NCI-H2107 (cell line): ENCODE measurements at regions not wholly inside any gene's neighbourhood (a gene's known extent, or its start where the extent isn't known, plus 50 kb on each side); places are given as distances from the start of the nearest gene placed in this dataset.

Experiments
- DNase-seq: peaks from one replicate; lab custom pipeline; 2025; lab: John Stamatoyannopoulos, UW

- DNase-seq, result no peak
Measured at GRCh38 chr4:20598626-20599025, 101.6 kb upstream of the PACRGL start.

- DNase-seq, result no peak
Measured at GRCh38 chr4:20603671-20604313, 96.5 kb upstream of the PACRGL start.

- DNase-seq, result no peak
Measured at GRCh38 chr4:20612313-20612712, 87.9 kb upstream of the PACRGL start.

DNA sequence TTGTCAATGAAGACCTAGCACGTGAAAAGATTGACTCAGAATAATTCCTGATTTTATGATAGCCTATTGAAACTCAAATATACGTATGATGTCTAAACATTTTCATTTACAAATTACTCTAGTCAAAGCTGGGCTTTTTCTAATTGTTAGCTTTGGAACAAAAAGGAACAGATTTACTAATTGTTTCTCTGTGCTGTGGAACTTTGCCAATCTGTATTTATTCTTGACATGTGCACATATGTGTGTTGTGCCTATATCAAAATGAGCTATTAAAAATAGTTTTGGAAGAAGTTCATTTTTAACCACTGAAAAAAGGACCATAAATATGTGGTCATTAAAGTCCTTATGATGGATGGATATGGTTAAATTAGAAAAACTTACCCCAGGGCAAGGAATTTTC is 85.4 kb upstream of the PACRGL start:
- DNase-seq, result no peak

- no peak for DNase-seq
Measured at GRCh38 chr4:20615486-20616260, 84.6 kb upstream of the PACRGL start.

DNA sequence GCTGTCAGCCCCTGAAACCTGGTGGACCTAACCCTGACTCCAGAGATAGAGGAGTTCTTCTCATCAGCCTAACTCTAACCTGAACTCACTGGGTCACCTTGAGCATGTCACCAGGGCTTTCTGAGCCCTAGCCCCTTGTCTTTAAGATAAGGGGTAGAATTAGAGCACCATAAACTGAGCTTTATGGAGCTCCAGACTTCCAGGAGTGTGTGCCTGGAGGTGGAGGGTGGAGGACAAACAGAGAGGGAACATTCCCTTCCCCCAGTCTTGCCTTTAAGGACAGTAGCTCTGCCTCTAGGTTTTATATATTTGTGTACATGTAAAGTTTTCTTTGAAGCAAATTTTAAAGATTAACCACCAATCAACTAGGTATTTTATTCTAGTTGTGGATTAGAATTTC is 83.9 kb upstream of the PACRGL start:
- DNase-seq, result no peak

- DNase-seq, result no peak
Measured at GRCh38 chr4:20616848-20617247, 83.4 kb upstream of the PACRGL start.

DNA sequence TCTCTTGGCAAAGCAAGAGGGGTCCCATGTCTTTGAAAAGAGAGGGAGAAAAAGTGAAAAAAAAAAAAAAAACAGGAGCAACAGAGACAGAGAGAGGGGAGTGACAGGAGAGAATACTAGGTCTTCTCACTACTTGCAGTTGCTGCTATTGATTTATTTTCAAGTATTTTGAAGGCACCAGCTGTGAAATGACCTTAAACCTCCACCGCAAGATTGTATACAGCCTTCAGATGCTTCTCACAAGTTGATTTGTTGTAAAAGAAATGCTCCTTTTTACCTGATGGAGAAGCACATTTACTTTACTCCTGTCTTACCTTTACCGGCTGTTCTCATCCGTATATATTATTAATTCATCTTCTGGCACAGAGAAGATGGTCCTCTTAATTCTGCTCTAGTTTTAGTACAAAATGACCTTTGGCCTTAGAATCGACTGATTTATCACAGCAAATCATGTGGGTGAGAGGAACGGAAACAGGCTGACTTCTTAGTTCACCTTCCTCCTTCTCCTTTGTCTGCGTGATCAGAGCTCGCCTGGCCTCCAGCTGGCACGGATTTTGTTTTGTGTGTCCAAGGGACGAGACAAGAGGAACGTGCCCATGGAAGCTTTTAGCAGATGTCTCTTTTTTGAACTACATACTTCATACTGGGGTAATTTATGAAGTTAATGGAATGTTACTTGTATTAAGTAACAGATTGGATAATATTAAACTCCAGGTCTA is 82.4 kb upstream of the PACRGL start:
- DNase-seq, result no peak

GRCh38 chr4:20618731-20619130 is 81.5 kb upstream of the PACRGL start:
- DNase-seq, result no peak

DNA sequence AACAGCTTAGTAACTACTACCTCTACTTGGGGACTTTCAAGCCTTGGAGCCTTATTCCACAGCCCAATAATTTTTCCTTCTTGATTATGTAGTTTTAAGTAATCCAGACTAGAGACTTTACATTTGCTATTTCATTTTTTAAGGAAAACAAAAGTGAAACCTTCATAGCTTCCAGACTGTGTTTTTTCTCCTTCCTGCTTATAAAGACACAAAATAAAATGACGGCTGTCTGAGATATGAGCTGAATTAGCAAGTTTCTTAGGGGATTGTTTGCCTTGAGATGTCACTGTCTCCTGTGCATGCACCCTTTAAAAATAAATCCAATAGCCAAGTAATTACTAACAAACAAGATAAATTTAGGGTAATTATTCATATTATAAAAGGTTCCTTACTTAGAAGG is 78.8 kb upstream of the PACRGL start:
- no peak for DNase-seq

GRCh38 chr4:20622701-20623100 is 77.6 kb upstream of the PACRGL start:
- no peak for DNase-seq

DNA sequence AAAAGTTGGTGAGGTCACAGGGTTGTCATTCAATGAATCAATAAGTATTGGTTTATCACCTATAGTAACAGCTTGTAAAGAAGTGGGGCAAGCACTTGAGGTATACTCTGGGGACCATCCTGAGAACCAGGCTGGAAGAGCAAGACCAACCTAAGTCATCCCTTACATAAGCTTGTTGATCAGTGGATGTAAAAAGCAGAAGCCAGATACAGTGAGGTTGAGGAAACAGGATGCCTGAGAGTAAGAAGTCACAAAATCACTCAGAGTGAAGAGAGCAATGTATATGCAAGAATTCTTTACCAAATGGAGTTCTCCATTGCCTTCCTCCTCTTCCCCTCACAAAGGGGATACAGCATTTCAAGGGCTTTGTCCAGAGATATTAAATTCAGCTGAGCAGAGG is 76.3 kb upstream of the PACRGL start:
- no peak for DNase-seq

DNA sequence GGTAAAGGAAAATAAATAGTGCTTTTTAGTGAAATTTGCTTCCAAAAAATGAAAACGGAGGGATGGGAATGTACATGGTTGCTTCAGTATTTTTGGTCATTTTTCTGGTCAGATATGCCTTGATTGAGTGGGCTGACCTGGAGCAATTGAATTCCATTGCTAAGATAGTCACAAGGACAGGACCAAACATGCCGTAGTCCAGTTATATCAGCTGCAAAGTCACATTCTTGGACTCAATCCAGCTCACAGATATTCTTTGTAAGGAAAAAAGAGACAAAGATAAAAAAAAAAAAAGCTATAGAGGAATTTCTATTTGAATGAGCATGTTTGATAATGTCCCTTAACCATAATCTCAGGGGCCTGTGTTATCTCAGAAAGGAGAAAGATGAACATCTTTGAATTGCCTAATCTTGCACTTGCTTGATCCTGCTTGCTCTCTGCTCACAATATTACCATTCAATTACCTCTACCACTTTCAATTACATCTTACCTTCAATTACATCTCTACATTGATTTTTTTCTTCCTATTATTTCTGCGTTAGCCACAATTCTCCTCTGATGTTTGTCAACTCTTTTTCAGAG is 75.4 kb upstream of the PACRGL start:
- DNase-seq, result no peak

GRCh38 chr4:20625426-20625825 is 74.8 kb upstream of the PACRGL start:
- DNase-seq, result no peak

- DNase-seq, result no peak
Measured at GRCh38 chr4:20626326-20627005, 73.8 kb upstream of the PACRGL start.

DNA sequence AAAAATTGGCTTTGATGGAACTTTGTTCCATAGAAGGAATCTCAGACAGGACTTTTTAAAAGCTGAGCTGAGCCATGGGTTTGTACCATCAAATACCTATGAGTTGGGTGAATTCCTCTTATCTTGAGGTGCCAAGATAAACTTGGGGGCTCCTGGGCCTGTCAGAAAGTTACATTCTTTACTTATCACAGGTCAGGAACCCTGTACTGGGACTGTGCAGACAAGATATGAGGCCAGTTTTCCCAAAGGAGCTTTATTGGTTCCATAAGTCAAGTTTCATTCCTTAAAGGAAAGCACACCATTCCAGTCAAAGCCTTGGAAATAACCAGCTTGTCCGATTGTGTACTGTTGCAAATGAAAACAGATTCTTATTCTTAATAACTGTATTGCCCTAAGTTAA is 72.4 kb upstream of the PACRGL start:
- DNase-seq, result no peak

- no peak for DNase-seq
Measured at GRCh38 chr4:20629186-20630106, 70.8 kb upstream of the PACRGL start.

GRCh38 chr4:20638825-20639224 is 61.4 kb upstream of the PACRGL start:
- DNase-seq, result no peak

DNA sequence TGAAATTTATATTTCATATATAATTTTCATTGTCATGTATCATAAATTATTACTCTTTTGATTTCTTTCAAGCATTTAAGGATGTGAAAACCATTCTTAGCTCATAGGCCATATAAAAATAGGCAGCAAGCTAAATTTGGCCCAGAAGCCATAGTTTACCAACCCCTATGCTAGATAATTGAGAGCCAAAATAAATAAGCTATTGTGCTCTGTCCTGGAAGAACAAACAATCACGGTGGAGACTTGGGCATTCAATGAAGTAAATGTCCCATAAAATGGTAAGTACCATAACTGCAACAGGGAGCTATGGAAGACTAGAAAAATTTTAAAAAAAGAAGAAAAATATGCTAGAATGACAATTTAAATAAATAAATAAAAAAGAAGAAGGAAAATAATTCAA is 60.9 kb upstream of the PACRGL start:
- no peak for DNase-seq

GRCh38 chr4:20640989-20641388 is 59.3 kb upstream of the PACRGL start:
- no peak for DNase-seq

DNA sequence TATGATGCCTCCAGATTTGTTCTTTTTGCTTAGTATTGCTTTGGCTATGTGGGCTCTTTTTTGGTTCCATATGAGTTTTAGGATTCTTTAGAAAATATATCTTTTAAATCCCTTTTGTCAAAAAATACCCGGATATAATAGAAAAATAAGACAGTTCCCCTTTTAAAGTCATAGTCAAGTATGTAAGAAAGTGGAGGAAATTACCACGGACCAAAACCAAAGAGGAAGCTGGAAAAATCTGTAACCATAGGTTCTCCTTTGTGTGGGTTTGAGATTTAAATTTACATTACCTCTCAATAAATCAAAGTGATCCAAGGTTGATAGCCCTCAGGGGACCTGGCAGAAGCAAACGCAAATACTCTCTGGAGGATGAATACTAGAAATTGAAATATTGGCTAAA is 58.3 kb upstream of the PACRGL start:
- DNase-seq, result no peak
